ENCODE measurements at regions not wholly inside any gene's neighbourhood (a gene's known extent, or its start where the extent isn't known, plus 50 kb on each side); places are given as distances from the start of the nearest gene placed in this dataset.

DNA sequence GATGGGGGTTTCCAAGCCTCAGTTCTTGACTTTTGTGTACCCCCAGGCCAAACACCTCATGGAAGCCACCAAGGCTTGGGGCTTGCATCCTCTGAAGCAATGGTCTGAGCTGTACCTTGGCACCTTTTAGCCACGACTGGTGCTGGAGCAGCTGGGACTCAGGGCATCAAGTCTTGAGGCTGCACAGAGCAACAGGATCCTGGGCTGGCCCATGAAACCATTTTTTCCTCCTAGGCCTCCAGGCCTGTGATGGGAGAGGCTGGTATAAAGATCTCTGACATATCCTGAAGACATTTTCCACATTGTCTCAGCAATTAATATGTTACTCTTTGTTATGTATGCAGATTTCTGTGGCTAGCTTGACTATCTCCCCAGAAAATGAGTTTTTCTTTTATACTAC lies 269.1 kb upstream of the TBX18 start:
- TF ChIP-seq, protein P1, sequence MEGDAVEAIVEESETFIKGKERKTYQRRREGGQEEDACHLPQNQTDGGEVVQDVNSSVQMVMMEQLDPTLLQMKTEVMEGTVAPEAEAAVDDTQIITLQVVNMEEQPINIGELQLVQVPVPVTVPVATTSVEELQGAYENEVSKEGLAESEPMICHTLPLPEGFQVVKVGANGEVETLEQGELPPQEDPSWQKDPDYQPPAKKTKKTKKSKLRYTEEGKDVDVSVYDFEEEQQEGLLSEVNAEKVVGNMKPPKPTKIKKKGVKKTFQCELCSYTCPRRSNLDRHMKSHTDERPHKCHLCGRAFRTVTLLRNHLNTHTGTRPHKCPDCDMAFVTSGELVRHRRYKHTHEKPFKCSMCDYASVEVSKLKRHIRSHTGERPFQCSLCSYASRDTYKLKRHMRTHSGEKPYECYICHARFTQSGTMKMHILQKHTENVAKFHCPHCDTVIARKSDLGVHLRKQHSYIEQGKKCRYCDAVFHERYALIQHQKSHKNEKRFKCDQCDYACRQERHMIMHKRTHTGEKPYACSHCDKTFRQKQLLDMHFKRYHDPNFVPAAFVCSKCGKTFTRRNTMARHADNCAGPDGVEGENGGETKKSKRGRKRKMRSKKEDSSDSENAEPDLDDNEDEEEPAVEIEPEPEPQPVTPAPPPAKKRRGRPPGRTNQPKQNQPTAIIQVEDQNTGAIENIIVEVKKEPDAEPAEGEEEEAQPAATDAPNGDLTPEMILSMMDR (conservative IDR thresholded peaks at IDR 0.05) = no peak
- no peak for TF ChIP-seq ZFX (IDR thresholded peaks at IDR 0.05)

All from C4-2B (cell line).